GM18498 (cell line): ENCODE measurements at regions not wholly inside any gene's neighbourhood (a gene's known extent, or its start where the extent isn't known, plus 50 kb on each side); places are given as distances from the start of the nearest gene placed in this dataset.
A peak's percentile ranks its signal among the peaks of the same experiment; 100 is the strongest.
"Not testable (repeated sequence)": the region's sequence is repeated elsewhere in the genome, so short reads cannot be mapped to it uniquely, and the experiment has no call there.

Experiments used
- ATAC-seq: cut with Tn5 transposase; IDR thresholded peaks from one replicate; pipeline ENCODE4 v1.9.1; 2021; ENCODE audit warnings: mild to moderate bottlenecking, moderate library complexity; ENCODE audit not compliant: unreplicated experiment

DNA sequence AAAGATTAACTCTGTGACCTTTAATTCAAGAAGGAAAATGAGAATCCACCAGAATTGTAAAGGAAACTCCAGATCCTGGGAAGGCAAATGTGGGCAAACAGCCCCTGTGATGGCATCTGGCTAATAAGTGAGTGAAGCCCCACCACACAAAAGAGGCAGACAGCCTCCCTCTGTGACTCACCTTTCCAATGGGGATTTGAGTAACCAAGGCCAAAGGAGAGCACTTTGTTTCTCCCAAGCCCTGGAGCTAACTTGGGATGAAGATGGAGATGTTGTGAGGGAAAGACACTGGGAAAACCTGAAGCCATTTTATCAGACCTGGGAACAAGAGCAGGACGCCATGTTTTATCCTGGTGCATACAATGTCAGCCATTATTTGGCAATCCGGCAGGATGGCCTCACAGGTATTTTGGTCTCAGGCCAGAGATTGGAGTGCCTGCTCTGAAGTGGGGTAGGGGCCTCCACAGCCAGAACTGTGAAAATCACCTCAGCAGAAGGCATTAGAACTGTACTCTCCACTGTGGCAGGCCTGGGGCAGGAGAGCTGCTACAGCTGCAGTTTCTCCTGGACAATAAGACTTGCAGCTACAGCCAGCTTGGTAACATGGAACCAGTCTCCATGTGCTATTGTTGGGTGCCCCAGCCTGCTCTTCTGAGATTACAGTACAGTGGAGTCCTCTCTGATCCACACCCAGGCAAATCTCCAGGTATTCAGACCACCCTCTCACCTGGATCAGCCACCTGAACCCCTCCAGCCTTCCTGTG lies 96.6 kb upstream of the PCED1B start:
- ATAC-seq: no peak

DNA sequence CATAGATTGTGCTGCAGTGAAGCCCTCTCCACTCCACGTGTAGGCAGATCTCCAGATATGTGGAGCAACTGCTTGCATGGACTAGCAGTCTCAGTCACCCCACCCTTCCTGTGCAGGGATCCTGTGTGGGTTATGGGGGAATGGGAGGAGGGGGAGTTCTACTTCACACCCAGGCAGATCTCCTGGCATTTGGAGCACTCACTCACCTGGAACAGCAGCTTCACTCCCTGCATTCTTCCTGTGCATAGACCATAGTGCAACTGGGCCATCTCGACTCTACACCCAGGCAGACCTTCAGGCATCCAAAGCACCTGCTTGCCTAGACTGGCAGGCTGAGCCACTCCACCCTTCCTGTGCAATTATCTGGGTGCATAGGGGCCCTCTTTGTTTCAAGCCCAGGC lies 96.0 kb upstream of the PCED1B start:
- ATAC-seq: no peak

DNA sequence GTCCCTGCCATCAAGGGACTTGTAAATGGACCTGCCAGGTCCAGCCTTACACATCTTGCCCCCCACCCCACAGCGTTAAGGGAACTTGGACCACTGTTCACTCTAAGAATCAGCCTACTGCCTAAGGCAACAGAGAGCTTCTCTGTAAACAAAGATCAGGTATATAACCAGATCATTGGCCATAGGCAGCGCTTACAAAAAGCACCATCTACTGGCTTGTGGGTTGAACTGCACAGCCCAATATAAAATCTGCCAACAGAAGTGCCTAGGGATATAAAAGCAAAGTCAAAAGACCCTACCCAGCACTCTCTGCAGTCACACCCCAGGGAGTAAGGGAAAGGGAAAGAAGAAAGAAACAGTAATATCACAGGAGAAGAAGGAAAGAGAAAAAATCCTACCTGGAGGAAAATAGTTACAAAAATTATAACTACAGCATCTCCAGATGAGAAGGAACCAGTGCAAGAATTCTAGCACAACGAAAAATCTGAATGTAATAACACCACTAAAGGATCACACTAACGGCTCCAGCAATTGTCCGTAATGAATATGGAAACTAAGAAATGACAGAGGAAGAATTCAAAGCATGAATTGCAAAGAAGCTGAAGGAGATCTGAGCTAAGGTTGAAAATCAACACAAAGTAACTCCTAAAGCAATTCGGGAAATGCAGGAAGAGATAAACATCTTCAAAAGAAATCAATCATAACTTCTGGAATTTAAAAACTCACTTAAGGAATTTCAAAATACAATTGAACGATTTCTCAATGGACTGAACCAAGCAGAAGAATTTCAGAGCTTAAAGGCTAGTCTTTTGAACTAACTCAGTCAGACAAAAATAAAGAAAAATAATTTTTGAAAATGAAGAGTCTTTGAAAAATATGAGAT lies 95.2 kb upstream of the PCED1B start:
- ATAC-seq: peak; percentile 81

DNA sequence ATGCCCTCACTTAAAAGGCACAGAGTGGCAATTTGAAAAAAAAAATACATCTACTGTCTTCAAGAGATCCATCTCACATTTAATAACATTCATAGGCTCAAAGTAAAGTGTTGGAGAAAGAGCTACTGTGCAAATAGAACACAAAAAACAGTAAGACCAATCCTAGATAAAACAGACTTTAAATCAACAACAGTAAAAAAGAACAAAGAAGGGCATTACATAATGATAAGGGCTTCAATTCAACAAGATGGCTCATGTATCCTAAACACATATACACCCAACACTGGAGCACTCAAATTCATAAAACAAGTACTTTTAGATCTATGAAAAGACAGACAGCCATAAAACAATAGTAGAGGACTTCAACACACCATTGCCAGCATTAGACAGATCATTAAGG lies 93.6 kb upstream of the PCED1B start:
- no peak for ATAC-seq

DNA sequence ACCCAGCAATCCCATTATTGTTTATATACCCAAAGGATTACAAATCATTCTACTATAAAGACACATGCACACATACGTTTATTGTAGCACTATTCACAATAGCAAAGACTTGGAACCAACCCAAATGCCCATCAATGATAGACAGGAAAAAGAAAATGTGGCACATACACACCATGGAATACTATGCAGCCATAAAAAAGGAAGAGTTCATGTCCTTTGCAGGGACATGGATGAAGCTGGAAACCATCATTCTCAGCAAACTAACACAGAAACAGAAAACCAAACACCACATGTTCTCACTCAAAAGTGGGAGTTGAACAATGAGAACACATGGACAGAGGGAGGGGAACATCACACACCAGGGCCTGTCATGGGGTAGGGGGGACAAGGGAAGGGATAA lies 91.3 kb upstream of the PCED1B start:
- ATAC-seq: not testable (repeated sequence)

DNA sequence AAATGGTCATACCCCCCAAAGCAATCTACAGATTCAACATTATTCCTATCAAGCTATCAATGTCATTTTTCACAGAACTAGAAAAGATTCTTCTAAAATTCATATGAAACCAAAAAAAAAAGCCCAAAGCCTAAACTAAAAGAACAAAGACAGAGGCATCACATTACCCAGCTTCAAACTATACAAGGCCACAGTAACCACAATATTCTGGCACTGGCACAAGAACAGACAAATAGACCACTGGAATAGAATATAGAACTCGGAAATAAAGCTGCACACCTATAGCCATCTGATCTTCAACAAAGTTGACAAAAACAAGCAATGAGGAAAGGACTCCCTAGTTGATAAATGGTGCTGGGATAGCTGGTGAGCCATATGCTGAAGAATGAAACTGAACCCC lies 89.2 kb upstream of the PCED1B start:
- no peak for ATAC-seq

DNA sequence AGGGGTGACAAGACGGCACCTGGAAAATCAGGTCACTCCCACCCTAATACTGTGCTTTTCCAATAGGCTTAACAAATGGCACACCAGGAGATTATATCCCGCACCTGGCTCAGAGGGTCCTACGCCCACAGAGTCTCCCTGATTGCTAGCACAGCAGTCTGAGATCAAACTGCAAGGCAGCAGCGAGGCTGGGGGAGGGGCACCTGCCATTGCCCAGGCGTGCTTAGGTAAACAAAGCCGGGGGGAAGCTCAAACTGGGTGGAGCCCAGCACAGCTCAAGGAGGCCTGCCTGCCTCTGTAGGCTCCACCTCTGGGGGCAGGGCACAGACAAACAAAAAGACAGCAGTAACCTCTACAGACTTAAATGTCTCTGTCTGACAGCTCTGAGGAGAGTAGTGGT lies 87.4 kb upstream of the PCED1B start:
- ATAC-seq: not testable (repeated sequence)

DNA sequence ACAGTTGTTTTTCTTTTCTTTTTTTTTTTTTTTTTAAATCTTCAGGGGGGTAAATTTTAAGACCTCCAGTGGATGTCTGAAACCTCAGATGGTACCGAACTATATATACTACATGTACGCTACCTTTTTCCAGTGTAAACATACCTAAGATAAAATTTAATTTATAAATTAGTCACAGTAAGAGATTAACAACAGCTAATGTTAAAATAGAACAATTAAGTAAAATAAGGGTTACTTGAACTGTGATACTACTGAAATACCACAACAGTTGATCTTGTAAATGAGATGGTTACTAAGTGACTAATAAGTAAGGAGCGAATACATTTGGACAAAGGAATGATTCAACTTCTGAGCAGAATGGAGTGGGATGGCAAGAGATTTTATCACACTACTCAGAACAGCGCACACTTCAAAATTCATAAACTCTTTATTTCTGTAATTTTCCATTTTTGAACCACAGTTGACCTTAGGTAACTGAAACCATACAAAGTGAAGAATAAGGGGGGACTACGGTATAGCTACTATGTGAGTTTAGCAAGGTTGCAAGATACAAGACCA lies 80.5 kb upstream of the PCED1B start:
- ATAC-seq: no peak

DNA sequence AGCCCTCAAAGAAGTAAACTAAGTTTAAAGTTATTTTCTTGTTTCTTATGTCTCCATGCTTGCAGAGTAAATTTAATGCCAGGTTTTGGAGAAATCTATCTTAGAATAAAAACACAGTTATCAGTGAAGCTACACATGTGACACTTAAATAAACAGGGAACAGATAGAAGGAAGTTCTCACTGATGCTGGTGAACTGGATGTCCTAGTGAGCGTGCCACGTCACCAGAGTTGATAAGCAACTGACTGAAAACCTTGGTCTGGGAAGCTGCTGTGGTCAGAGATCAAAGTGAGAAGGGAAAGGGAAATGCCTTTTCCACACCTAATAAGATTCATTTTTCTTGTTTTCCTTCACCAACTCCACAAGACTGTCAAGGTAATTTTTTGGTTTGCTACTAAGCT lies 74.8 kb upstream of the PCED1B start:
- no peak for ATAC-seq

DNA sequence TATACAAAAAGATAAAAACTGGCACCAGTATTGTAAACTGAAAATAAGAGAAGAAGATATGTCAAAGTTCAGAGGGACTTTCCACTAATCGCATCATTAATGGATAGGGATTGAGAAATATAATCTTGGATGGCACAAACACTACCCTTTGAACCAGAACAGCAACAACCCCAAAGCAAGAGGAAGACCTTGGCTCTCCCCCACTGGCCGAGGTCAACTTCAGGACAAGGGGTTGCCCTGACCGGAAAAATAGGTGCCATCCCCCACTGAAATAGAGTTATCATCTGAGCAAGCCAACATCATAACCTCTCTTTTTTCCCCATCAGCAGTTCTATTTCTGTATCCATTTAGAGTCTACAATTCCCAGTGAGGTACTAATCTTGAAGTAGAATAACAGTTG lies 72.4 kb upstream of the PCED1B start:
- no peak for ATAC-seq

DNA sequence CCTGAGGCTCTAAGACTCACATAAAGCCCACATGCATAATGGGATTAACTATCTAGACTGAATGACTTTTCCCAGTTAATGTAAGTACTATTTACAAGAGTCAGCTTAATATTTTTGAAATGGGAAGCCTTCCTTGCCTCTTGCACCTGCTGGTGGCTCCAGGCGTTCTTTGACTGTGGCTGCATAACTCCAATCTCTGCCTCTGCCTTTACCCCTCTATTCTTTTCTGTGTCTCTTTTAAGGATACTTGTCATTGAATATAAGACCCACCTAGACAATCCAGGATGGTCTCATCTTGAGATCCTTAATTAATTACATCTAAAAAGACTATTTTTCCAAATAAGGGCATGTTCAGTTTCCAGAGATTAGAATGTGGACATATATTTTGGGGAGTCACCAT lies 66.9 kb upstream of the PCED1B start:
- no peak for ATAC-seq

DNA sequence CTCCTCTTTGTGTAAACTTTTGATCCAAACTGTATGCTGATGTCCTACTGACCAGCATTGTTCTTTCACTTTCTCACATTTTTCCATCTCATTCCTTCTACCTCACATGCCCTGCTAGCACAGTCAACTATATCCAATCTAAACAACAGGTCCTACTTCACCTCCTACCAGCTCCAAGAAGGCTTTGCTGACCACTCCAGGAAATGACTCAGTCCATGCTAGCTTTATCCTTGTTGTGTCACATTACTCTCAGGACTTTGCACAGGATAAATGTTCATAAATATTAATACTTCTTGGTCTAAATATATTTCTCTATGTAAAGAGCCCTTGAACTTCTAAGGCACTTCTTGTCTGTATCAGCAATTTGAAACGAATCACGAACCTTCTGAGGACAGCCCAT lies 64.9 kb upstream of the PCED1B start:
- no peak for ATAC-seq

DNA sequence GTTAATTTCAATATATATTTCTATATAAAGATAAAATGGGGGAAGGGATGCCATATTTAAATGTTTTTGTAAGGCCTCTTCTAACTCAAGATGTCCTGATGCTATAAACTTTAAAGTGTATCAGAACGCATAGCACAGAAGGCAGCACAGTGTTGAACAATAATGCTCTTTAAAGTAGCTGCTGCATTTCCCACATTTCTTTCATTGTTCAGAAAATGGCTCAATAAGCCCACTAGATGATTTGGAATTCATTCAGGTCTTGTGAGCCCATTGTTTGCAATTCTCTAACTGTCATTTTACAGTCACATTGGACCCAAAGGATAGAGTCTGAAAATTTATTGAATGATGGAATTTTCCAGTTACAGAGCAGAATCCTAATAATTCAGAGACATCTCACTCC lies 64.0 kb upstream of the PCED1B start:
- no peak for ATAC-seq

DNA sequence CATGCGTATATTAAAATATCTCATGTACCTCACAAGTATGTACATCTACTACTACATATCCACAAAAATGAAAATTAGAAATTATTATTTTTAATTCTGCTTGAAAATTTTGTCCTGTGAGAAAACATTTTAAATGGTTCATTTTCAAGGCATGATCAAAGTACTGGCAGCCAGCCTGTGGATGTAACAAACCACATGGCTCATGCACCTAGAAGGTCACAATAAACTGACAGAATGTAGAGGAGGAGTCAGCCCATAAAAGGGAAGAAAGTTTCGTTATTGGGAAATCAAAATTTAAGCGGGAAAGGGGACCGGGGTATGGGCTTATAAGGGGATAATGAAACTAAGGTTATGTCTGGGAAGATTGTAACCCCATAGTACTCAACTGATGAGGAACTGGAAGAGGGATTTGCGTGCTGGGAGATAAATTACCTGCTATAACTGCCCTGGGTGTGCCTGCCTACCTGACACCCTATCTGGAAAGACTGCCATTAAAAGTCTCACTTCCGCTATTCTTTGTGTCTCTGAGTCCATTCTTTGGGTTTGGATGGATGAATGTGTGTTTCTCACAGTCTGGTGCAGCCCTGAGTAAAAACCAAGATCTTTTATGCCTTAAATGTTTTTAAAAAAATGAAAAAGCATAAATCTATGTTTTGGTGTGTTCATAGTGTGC lies 62.2 kb upstream of the PCED1B start:
- ATAC-seq: no peak

DNA sequence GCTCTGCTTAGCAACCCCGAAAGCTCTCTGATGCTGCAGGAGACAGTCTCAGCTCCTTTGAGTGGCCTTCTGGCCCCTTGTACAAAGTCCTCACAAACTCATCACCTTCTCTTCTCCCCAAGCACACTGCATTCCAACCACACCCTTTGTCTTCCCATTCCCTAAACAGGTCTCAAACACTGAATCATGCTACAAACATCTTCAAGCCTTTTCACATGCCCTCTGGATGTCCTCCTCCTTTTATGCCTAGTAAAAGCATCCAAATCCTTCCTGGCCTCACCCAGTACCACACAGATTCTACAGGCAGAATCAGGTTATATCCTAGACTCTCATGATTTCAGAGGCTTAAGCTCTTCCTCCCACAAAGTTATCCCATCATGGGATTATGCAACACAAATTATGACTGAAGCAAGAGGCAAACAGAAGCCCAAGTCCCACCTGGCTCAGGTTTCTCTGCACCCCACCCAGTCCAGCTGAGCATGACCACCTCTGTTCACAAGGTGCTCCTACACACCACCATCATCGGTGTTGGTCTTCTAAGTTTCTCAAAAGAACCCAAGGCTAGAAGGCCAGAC lies 61.4 kb upstream of the PCED1B start:
- no peak for ATAC-seq

DNA sequence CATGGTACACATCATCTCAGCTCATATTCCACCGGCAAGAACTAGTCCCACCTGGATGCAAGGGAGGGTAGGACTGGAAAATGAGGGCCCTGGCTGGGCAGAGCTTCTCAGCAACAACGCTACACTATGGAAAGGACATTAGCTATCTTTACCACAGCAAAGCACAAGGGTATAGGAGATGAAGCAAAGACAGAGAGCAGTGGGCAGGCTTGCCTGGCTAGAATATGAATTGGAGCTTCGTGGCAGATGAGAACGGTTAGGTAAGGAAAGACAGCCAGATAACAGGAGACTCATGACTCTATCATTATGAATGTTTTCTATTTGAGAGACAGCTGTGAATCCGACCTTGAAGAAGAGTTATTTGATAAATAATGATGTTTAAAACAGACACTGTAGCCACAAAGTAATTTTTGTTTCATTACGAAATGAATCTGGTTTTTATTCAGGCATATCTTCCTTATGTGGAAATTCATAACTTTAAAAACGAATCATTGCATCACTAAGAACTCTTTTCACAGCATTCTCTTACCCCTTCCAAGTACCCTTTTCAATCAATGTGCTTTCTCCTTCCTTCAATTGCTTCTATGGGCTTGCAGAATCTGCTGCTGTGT lies 59.1 kb upstream of the PCED1B start:
- ATAC-seq: no peak

DNA sequence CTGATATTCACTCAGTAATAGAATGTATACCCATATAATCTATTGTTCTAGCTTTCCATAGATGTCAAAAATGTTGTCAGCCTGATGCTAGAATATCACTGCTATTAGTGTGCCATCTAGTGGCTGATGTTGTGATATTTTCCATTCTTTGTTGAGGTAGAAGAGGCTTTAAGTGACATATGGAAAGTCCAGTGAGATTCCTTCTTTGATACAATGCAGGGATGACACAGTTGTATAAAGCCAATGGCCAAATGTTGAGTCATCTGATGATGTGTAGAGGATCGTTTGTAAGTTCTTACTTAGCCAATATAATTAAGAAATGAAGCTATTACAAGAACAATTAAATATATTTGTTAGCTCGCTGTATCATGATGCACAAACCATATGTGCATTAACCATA lies 58.1 kb upstream of the PCED1B start:
- no peak for ATAC-seq

DNA sequence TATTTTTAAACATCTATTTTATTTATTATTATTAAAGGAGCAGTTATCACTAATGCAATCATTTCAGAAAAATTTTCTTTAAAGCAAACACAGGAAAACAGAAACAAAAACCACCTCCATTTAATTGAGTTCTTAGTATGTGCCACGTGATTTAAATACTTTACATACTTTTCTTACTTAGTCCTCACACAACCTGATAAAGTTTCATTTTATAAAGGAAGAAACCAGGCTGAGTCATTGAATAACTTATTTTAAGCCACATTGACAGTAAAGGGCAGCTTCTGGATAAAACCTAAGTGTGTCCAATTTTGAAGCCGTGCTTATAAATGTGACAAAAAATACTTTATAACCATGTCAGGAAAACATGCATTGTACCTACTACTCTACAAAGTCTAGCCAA lies 57.1 kb upstream of the PCED1B start:
- no peak for ATAC-seq

DNA sequence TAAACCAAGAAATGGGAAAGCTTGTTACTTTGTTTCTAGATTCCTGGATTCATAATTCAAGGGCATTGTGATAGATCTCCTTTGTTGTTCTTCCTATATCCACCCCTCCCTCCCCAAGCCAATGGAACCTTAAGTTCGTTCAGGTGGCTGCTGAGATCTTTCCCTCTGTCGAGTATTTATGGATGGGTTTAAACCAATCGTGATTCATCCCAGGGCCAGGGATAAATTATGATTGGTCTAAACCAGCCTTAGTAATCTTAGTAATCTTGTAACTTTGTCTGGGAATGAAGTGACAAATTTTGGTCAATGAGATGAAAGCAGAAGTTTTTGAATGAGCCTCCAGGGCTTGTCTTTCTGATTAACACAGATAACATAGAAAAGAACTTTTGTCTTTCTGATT lies 56.1 kb upstream of the PCED1B start:
- no peak for ATAC-seq

DNA sequence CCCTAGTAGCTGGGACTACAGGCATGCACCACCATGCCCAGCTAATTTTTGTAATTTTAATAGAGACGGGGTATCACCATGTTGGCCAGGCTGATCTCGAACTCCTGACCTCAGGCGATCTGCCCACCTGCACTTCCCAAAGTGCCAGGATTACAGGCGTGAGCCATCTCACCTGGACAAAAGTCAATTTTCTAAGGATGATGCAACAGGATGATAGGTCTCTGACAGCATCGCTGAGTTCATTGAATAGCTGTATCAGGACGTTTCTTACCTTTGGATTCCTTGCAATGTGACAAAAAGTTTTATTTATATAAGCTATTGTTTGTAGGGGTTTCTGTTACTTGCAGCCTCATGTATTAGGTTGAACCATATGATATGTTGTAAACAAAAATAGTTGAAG lies 55.5 kb upstream of the PCED1B start:
- ATAC-seq: no peak

DNA sequence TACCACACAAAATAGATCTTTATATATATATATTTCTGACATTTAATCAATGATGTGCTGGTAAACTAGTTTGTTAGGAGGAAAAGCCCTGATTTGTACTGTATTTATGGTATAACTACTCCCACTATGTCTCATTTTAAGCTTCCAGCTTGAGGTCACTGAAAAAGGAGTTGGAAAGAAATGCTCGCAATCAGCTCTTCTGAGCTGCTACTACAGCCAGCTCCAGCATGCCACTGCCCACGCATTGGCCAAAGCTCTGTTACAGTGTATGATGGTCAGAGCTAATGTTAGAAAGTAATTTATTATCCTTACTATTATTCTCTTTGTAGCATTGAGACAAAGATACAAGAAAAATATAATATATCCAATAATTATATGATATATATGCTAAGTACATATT lies 55.0 kb upstream of the PCED1B start:
- no peak for ATAC-seq
